GM23338 (cell line): ENCODE measurements at regions not wholly inside any gene's neighbourhood (a gene's known extent, or its start where the extent isn't known, plus 50 kb on each side); places are given as distances from the start of the nearest gene placed in this dataset.

Experiments
- CREB1 ChIP-seq: fragments of 250-450 bp; sonication (Bioruptor Pico); IDR thresholded peaks from 2 replicates; pipeline ENCODE4 v1.5.0; 2020; ENCODE audit warnings: low read depth, mild to moderate bottlenecking, moderate library complexity
- EZH2 ChIP-seq: fragments of 200-600 bp; sonication (generic); IDR thresholded peaks from one replicate; pipeline ENCODE4 v1.8.0; 2017; ENCODE audit warnings: antibody characterized with exemption, mild to moderate bottlenecking, low read depth; ENCODE audit not compliant: unreplicated experiment
- EZH2phosphoT487 ChIP-seq: fragments of 200-600 bp; sonication (generic); IDR thresholded peaks from one replicate; pipeline ENCODE4 v1.8.1; 2018; ENCODE audit warnings: antibody characterized with exemption; ENCODE audit not compliant: unreplicated experiment
- NANOG ChIP-seq: IDR thresholded peaks from 2 replicates; pipeline ENCODE4 v1.6.1; 2016; ENCODE audit warnings: antibody characterized with exemption, borderline replicate concordance
- POLR2AphosphoS5 ChIP-seq: IDR thresholded peaks from 2 replicates; pipeline ENCODE4 v1.6.1; 2016; ENCODE audit warnings: antibody characterized with exemption, low read depth
- ZNF114 ChIP-seq: fragments of 250-450 bp; sonication (Bioruptor Pico); IDR thresholded peaks from 2 replicates; pipeline ENCODE4 v1.5.0; 2020; ENCODE audit warnings: mild to moderate bottlenecking, moderate library complexity
- TF ChIP-seq, protein P1 (sequence below), 2 experiments: fragments of 200-600 bp in 1 of 2; sonication (generic) in 1 of 2; conservative IDR thresholded peaks; 2 replicates each; pipeline versions ENCODE4 v1.5.1 to v1.6.1; 2016 to 2017; ENCODE audit warnings: antibody characterized with exemption in 2 of 2, low read depth in 2 of 2, mild to moderate bottlenecking in 2 of 2, moderate library complexity in 1 of 2
- TF ChIP-seq, protein P2 (sequence below): IDR thresholded peaks from one replicate; pipeline ENCODE4 v1.6.1; 2018; ENCODE audit warnings: antibody characterized with exemption; ENCODE audit not compliant: unreplicated experiment

DNA sequence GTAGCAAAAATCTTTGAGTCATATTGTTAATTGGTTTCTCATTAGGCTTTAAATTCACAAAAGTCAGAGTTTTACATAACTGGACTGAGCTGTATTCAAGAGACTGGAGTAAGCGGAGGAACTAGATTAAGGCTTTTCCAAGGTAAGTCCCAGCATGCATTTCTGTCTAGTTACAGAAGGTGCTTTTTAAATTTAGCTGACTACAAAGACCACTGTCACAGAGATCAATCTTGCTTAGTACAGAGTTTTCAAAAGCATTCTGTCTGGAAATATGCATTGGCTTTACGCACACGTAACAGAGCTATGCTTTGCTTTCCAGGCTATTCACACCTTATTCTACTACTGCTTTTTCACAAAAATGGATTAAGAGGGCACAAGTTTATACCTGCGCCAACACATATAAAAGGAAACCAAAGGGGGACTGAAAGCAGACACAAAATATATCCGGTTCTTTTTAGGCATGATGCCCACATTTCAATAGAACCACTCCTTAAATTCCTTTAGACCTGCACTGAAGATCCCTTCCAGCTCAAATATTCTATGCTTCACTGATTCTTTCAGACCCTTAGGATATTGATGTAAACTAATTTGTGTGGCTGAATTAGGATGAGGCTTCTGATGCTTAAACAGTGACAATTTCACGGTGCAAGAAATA, 560.7 kb upstream of the CRIM1 start:
- TF ChIP-seq, protein P1, sequence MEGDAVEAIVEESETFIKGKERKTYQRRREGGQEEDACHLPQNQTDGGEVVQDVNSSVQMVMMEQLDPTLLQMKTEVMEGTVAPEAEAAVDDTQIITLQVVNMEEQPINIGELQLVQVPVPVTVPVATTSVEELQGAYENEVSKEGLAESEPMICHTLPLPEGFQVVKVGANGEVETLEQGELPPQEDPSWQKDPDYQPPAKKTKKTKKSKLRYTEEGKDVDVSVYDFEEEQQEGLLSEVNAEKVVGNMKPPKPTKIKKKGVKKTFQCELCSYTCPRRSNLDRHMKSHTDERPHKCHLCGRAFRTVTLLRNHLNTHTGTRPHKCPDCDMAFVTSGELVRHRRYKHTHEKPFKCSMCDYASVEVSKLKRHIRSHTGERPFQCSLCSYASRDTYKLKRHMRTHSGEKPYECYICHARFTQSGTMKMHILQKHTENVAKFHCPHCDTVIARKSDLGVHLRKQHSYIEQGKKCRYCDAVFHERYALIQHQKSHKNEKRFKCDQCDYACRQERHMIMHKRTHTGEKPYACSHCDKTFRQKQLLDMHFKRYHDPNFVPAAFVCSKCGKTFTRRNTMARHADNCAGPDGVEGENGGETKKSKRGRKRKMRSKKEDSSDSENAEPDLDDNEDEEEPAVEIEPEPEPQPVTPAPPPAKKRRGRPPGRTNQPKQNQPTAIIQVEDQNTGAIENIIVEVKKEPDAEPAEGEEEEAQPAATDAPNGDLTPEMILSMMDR (conservative IDR thresholded peaks at IDR 0.05; ENCODE audit: low read depth in 2 of 2): no peak
- TF ChIP-seq CREB1 (CRISPR knock-in tag): no peak
- no peak for TF ChIP-seq EZH2phosphoT487
- no peak for TF ChIP-seq EZH2
- TF ChIP-seq NANOG: no peak
- no peak for TF ChIP-seq ZNF114
- TF ChIP-seq POLR2AphosphoS5: no peak
- TF ChIP-seq, protein P2, sequence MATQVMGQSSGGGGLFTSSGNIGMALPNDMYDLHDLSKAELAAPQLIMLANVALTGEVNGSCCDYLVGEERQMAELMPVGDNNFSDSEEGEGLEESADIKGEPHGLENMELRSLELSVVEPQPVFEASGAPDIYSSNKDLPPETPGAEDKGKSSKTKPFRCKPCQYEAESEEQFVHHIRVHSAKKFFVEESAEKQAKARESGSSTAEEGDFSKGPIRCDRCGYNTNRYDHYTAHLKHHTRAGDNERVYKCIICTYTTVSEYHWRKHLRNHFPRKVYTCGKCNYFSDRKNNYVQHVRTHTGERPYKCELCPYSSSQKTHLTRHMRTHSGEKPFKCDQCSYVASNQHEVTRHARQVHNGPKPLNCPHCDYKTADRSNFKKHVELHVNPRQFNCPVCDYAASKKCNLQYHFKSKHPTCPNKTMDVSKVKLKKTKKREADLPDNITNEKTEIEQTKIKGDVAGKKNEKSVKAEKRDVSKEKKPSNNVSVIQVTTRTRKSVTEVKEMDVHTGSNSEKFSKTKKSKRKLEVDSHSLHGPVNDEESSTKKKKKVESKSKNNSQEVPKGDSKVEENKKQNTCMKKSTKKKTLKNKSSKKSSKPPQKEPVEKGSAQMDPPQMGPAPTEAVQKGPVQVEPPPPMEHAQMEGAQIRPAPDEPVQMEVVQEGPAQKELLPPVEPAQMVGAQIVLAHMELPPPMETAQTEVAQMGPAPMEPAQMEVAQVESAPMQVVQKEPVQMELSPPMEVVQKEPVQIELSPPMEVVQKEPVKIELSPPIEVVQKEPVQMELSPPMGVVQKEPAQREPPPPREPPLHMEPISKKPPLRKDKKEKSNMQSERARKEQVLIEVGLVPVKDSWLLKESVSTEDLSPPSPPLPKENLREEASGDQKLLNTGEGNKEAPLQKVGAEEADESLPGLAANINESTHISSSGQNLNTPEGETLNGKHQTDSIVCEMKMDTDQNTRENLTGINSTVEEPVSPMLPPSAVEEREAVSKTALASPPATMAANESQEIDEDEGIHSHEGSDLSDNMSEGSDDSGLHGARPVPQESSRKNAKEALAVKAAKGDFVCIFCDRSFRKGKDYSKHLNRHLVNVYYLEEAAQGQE: no peak
